Prostate gland (tissue), 2 donors: ENCODE measurements at regions not wholly inside any gene's neighbourhood (a gene's known extent, or its start where the extent isn't known, plus 50 kb on each side); places are given as distances from the start of the nearest gene placed in this dataset.

Experiments
- DNase-seq: peaks from one replicate; pipeline ENCODE4 v3.0.0-alpha.2; 2019; ENCODE audit warnings: low spot score
- H3K27ac ChIP-seq, 2 donors: fragments of 200-600 bp; sonication (generic); 2 replicates each; pipeline ENCODE4 v1.5.1; 2017 to 2019
- H3K27me3 ChIP-seq: fragments of 200-600 bp; sonication (generic); replicated peaks from 2 replicates; pipeline ENCODE4 v1.5.1; 2019; ENCODE audit not compliant: insufficient read depth
- H3K36me3 ChIP-seq, 2 donors: fragments of 200-600 bp; sonication (generic); 1 replicate in 1 of 2; 2 replicates in 1 of 2; pipeline versions ENCODE4 v1.5.1 to v1.8.1; 2017 to 2019
- H3K4me1 ChIP-seq: fragments of 200-600 bp; sonication (generic); replicated peaks from 2 replicates; pipeline ENCODE4 v1.5.1; 2019
- H3K4me3 ChIP-seq, 2 donors: fragments of 200-600 bp; sonication (generic); 2 replicates each; pipeline ENCODE4 v1.5.1; 2017 to 2019
- H3K9me3 ChIP-seq: fragments of 200-600 bp; sonication (generic); 2 replicates; pipeline ENCODE4 v1.5.1; 2017
- POLR2A ChIP-seq: fragments of 450-650 bp; IDR thresholded peaks from one replicate; pipeline ENCODE4 v1.6.1; 2016; ENCODE audit warnings: antibody characterized with exemption, mild to moderate bottlenecking
- POLR2AphosphoS5 ChIP-seq: sonication (generic); formaldehyde crosslinking; IDR thresholded peaks from one replicate; pipeline ENCODE4 v1.6.1; 2017; ENCODE audit warnings: antibody characterized with exemption
- WGBS: methylation state at CpG from one replicate; pipeline ENCODE4 v1.1.5; 2018; 5-methylcytosine and 5-hydroxymethylcytosine counted together
- intact Hi-C: fragments of 100-400 bp; cut with DNase I; formaldehyde crosslinking; loops from one replicate; pipeline ENCODE4 v1.14.2; 2022
- TF ChIP-seq, protein P1 (sequence below), 4 experiments: fragments of 200-600 bp in 2 of 4; fragments of 450-650 bp in 2 of 4; sonication (generic) in 2 of 4; IDR thresholded peaks; 1 replicate in 3 of 4; 2 replicates in 1 of 4; pipeline ENCODE4 v1.5.1; 2016 to 2019; ENCODE audit warnings: antibody characterized with exemption in 4 of 4, mild to moderate bottlenecking in 2 of 4, moderate library complexity in 2 of 4

DNA sequence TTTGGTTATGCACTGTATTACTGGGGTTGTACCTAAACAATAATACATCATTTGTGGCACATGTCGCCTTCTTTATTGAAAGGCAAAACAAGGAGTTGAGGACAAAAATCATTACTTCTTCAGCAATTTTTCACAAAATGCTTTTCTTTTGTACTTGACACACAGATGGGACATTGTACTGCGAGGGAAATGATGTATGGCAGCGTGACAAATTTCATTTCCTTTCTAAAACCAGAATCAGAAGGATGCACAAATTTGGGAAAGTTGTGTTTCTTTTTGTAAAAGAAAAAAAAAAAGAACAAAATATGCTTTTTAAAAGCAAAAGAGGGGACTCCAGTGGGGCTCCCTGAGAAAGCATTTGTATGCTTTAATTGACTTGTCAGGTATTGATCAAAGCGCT, 394.0 kb upstream of the SLC35B3 start:
- H3K27ac ChIP-seq = no peak overlapping the region
- WGBS = 81% methylated on average over 4 of the region's 4 CpGs
- no peaks in the 10 kb centered on the region for H3K9me3 ChIP-seq
- H3K36me3 ChIP-seq = no peaks in the 10 kb centered on the region
- no peaks in the 10 kb centered on the region for H3K27me3 ChIP-seq
- intact Hi-C loops = no loop called here
- TF ChIP-seq, protein P1, sequence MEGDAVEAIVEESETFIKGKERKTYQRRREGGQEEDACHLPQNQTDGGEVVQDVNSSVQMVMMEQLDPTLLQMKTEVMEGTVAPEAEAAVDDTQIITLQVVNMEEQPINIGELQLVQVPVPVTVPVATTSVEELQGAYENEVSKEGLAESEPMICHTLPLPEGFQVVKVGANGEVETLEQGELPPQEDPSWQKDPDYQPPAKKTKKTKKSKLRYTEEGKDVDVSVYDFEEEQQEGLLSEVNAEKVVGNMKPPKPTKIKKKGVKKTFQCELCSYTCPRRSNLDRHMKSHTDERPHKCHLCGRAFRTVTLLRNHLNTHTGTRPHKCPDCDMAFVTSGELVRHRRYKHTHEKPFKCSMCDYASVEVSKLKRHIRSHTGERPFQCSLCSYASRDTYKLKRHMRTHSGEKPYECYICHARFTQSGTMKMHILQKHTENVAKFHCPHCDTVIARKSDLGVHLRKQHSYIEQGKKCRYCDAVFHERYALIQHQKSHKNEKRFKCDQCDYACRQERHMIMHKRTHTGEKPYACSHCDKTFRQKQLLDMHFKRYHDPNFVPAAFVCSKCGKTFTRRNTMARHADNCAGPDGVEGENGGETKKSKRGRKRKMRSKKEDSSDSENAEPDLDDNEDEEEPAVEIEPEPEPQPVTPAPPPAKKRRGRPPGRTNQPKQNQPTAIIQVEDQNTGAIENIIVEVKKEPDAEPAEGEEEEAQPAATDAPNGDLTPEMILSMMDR (IDR thresholded peaks at IDR 0.05) = no peak
- no peak for TF ChIP-seq POLR2AphosphoS5
- H3K4me1 ChIP-seq = no peaks in the 10 kb centered on the region
- DNase-seq = no peak
- no peak overlapping the region for H3K4me3 ChIP-seq

DNA sequence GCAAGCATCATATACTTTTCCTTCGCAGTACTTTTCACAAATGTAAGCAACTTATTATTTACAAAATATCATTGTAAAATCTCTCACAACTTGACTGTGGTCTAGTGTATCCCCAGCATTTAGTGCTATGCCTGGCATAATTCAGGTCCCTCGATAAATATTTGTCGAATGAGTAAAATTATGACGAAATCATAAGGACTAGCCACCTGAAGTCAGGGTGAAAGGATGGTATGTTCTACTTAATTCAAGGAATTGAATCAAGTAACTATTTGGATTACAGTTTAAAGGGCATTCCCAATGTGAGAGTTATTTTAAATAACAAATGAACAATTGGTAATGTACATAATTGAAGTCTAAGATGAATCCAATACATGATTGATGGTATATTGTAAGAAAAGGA, 393.0 kb upstream of the SLC35B3 start:
- Histone ChIP-seq H3K27me3 (no peaks in the 10 kb centered on the region), H3K4me3 (no peak overlapping the region)
- WGBS = 97% methylated on average over 4 of the region's 4 CpGs

DNA sequence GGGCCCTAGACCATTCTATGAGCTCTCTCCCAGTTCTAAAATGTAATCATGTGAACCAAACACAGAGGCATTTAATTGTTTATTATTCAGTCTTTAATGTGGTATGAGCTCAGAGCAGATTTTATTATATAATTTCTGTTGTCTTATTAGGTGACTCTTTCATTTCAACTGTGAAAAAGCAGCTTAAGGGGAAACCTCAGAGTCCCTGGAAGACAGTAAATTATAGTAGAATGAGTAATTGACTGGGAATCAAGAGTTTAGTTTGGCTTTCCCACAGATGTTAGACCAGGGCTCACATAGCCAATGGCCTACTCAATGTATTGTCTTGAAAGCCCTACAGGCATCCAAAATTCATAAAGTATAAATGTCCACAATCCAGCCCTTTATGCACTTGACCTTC, 390.4 kb upstream of the SLC35B3 start:
- no peaks in the 10 kb centered on the region for H3K27me3 ChIP-seq
- intact Hi-C loops = no loop called here

More for the DNA sequence above, 393.0 kb upstream of the SLC35B3 start:
- no peaks in the 10 kb centered on the region for H3K9me3 ChIP-seq
- H3K36me3 ChIP-seq = no peaks in the 10 kb centered on the region
- no peak for TF ChIP-seq POLR2AphosphoS5
- TF ChIP-seq, protein P1 (IDR thresholded peaks at IDR 0.05) = no peak
- no peak for DNase-seq
- no peaks in the 10 kb centered on the region for H3K4me1 ChIP-seq
- H3K27ac ChIP-seq = no peak overlapping the region
- intact Hi-C loops = no loop called here

DNA sequence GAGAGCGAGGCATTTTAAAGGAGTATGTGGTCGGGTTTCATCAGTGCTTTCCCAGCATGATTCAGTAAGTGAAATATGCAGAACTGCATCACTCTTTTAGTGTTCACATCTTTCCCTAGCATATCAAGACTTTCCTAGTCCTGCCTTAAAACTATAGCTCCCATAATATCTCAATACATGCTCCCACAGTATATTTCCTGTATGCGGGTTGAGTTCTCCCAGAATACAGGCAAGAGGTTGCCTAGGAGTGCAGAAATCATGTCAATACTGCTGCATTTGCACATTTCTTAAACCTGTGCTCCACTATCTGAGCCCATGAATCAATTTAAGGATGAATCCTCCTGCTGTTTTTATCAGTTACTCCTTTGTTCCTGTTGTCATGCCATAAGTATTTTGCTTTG, 386.6 kb upstream of the SLC35B3 start:
- intact Hi-C loops = no loop called here
- no peak overlapping the region for H3K4me3 ChIP-seq
- no peak for TF ChIP-seq POLR2AphosphoS5
- TF ChIP-seq, protein P1 (IDR thresholded peaks at IDR 0.05) = no peak
- TF ChIP-seq POLR2A = no peak
- 83% methylated on average over 3 of the region's 3 CpGs for WGBS
- no peaks in the 10 kb centered on the region for H3K27me3 ChIP-seq
- no peak overlapping the region for H3K27ac ChIP-seq
- no peaks in the 10 kb centered on the region for H3K9me3 ChIP-seq
- H3K36me3 ChIP-seq = no peaks in the 10 kb centered on the region
- H3K4me1 ChIP-seq = no peaks in the 10 kb centered on the region
- DNase-seq = no peak

More for the DNA sequence above, 390.4 kb upstream of the SLC35B3 start:
- H3K36me3 ChIP-seq = no peaks in the 10 kb centered on the region
- H3K9me3 ChIP-seq = no peaks in the 10 kb centered on the region
- no peak for DNase-seq
- no peaks in the 10 kb centered on the region for H3K4me1 ChIP-seq
- H3K27ac ChIP-seq = no peak overlapping the region
- H3K4me3 ChIP-seq = no peak overlapping the region
- TF ChIP-seq POLR2A (no peak), POLR2AphosphoS5 (no peak)
- TF ChIP-seq, protein P1 (IDR thresholded peaks at IDR 0.05) = no peak

DNA sequence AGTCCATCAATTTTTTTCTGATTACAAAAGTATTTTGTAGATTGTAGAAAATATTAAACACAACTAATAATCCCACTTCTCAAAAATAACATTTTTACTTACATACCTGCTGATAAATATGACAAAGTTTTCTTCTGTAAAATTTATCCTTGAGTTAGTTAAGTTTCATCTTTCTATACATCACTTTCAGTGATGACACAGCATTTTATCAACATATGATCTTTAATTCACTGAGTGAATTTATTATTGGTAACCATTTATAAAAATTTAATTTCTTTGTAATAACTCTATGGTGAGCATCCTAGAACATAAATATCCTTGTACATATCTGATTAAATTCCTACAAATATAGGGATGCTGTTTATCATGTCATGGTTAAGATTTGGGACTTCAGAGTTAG, 385.0 kb upstream of the SLC35B3 start:
- Histone ChIP-seq H3K4me3 (no peak overlapping the region), H3K27ac (no peak overlapping the region)
- intact Hi-C loops = no loop called here

More for the DNA sequence above, 385.0 kb upstream of the SLC35B3 start:
- no peaks in the 10 kb centered on the region for H3K36me3 ChIP-seq
- no peaks in the 10 kb centered on the region for H3K4me1 ChIP-seq
- H3K27me3 ChIP-seq = no peaks in the 10 kb centered on the region
- TF ChIP-seq POLR2AphosphoS5 = no peak
- no peak for TF ChIP-seq POLR2A
- TF ChIP-seq, protein P1 (IDR thresholded peaks at IDR 0.05) = no peak
- no peaks in the 10 kb centered on the region for H3K9me3 ChIP-seq
- no peak for DNase-seq
